HG03025 (cell line): ENCODE measurements at regions not wholly inside any gene's neighbourhood (a gene's known extent, or its start where the extent isn't known, plus 50 kb on each side); places are given as distances from the start of the nearest gene placed in this dataset.

ENCODE experiments used
- ATAC-seq: cut with Tn5 transposase; IDR thresholded peaks from one replicate; pipeline ENCODE4 v1.9.1; 2021; ENCODE audit warnings: mild to moderate bottlenecking, moderate library complexity; ENCODE audit not compliant: unreplicated experiment, low FRiP score

DNA sequence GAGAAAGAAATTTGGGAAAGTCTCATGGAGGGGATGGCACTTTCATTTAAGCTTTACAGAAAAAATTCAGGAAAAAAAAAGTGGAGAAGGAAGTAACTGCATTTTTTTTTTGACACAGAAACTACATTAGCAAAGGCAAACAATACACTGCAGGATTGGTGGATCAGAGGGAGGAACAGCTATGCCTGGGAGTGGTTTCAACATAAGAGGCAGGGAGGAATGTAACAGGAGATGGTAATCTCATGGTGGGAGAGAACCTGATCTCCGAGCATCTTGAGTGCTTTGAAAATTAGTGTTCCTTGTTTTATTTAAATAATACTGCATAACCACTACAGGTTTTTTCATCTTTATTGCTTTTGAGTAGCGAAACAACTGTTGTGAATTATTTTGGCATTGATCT lies 249.4 kb downstream of the FAM170A start:
- no peak for ATAC-seq

DNA sequence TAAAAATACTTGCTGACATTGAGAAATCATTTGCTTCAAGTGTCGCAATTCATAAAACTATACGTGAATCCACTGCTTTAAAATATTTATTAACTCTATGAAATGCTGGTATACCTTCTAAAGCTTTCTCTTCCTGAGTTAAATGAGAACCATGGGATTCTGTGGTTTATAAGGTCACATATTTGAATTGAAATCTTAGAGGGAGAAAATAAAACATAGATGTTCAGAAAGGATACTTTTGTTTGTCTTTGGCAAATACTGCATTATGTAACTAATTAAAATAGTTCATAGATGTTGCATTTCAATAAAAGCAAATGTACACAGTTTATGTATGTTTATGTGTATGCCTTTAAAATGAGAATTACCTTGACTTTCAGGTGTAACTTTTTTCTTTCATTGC lies 250.1 kb downstream of the FAM170A start:
- ATAC-seq, result no peak

DNA sequence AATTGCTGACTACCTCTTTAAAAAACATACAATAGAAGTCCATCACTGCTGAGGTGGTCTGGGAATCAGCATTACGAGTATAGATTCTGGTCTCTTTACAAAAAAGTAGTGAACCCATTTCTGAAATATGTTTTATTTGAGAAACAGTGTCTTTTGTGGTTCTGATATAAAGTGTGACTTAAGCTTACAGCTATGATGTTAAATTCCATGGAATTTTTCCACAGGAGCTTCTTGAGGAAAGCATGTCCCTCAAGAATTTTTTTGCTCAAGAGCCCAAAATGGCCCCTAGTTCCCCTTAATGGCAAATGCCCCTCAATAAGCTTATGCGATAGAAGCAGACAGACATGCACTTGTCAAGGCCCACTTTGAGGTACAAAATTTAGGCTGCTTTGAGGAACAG lies 265.7 kb downstream of the FAM170A start:
- ATAC-seq, result no peak

DNA sequence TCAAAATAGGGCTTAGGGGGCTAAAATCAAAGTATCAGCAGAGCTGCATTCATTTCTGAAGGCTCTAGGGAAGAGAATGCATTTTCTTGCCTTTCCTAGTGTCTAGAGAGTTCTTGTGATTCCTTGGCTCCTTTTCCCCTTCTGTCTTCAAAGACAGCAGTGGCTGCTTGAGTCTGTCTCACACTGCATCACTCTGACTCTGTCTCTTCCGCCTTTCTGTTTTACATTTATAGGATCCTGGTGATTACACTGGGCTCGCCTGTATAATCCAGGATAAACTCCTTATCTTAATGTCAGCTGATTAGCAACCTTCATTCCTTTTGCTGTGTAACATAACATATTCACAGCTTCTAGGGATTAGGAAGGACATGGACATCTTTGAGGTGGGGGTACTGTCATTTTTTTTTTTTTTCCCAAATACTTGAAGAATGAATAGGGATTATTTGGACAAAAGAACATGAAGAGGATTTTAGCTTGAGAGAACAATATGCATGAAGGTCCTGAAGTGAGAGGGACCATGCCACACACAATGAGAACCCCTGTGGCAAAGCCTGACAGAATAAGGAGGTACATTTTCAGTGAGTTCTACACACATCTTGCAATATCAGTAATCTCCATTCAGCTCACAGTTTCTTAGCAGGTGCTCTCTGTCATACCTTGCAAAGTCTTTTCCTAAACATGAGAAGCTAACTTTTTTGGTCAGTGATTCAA lies 267.6 kb downstream of the FAM170A start:
- no peak for ATAC-seq

DNA sequence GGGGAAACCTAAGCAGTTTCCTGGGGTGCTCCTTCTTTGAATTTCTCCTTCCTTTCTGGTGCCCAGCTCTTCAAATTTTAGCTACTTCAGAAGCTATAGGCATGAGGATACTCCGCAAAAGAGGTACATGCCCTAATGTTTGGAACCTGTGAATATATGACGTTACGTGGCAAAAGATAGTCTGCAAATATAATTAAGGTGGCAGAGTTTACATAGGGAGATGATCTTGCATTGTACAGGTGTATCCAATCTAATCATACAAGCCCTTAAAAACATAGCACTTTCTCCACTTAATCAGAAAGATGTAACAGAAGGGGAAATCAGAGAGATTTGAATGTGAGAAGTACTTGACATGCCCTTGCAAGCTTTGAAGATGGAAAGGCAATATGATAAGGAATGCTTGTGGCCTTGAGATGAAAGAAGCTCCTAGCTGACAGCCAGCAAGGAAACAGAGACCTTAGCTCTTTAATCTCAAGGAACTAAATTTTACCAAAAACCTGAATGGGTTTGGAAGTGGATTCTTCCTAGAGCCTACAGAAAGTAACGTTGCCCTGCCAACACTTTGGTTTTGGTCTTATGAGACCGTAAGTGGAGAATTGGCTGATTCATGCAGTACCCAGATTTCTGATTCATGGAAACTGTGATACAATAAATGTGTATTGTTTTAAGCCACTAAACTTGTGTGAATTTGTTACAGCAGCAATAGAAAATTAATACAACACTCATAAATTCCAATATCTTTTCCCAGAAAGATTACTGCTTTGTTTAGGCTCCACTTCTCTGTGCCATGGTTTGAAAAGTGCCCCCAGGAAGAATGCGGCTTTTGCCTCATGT lies 268.4 kb downstream of the FAM170A start:
- ATAC-seq, result no peak

DNA sequence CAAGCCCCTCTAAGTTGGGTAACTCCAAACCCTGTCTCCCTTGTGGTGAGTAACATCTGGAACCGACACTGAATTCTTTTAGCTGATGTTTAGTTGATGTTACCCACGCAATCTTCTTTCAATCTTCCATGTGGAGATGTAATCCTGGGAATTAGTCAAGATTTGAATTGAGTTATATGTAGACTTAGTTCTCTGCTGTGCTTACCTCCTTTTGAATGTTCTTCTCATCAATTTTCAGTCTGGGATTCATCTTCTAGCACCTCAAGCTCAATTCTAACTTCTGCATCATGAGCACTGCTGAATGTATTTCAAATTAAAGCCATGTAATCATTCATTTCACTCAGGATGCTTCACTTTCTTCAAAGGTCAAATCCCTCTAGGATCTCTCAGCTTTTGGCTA lies 270.6 kb downstream of the FAM170A start:
- ATAC-seq, result no peak

DNA sequence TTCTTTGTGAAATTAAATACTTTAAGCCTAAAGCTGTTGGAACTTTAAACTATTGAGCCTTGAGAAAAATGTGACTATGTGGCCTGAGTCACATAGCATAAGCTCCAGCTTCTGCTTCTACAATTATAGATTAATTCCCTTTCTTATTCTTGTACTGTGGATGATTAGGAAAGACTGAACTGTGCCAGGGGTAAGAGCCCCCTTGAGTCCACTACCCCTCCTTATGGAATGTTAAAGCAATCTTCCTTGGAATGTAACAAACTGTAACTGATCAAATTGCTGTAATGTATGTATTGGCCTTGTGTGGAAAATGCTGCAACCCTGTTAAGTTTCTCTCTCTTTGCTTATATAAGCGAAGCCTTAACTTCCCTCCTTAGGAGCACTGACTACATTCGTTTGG lies 273.2 kb downstream of the FAM170A start:
- ATAC-seq, result no peak

- no peak for ATAC-seq
Measured at GRCh38 chr5:119913425-119913824, 284.1 kb downstream of the FAM170A start.

GRCh38 chr5:119919279-119919678 lies 289.9 kb downstream of the FAM170A start:
- ATAC-seq, result no peak

GRCh38 chr5:119926301-119926700 lies 296.9 kb downstream of the FAM170A start:
- no peak for ATAC-seq

DNA sequence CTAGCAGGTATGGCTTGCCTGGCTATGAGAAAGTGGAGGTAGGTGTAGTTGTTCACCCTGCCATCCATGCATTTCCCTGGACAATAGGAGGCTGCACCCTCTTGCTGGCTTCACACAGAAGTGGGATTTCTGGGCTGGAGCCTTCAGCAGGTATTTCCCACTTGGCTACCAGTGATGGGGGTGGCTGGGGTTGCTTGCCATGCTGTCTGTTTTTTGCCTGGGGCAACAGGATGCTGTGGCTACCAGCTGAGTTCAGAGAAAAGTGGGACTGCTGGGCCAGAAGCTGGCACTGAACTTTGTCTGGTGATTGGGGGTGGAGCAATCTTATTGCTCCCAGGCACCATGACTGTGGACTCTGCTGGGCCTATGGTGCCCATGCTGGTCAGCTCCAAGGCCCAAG lies 299.6 kb downstream of the FAM170A start:
- no peak for ATAC-seq

DNA sequence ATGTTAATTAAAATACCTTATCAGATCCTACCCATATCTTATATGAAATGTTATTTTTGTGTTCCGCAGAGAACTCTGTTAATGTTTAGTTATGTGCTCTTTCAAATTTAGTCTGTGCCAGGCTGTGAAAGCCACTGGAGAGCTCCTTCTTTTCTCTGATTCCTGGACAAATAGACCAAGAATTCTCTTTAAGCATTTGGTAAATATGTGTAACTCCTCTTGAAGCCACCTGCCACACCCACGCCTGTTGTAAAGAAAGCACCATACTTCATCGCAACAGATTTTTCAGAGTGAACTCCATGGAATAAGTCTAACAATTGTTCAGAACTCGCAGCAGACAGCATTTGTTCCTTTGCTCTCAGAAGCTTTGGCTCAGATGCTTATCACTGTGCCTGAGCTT lies 301.1 kb downstream of the FAM170A start:
- no peak for ATAC-seq

- ATAC-seq, result no peak
Measured at GRCh38 chr5:119943148-119943547, 313.8 kb downstream of the FAM170A start.

DNA sequence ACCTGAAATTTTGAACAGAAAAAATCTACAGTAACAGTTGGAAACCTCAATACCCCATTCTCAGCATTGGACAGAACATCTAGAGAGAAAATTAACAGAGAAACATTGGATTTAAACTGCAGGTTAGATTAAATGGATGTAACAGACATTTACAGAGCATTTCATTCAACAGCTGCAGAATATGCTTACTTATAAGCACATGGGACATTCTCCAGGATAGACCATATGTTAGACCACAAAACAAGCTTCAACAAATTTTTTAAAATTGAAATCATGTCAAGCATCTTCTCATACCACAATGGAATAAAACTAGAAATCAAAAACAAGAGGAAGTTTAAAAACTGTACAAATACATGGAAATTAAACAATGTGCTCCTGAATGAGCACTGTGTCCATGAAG lies 316.3 kb downstream of the FAM170A start:
- no peak for ATAC-seq

DNA sequence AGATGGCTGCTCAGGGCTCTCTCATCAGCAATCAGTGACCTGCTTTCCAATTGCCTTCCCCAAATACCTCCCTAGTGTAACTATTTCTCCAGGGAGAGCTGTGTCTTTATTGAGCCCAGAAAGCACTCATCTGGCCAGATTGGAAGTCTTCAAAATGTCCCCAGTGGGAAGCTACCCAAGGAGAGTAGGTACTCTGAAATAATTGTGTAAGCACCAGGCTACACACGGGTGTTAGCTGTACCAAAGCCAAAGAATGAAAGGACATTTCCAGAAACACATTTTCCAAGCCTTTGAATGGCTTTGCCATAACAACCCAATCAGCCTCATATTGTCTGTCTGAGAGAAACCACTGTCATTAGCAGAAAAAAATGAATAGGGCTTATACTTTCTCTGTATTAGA lies 318.8 kb downstream of the FAM170A start:
- no peak for ATAC-seq

GRCh38 chr5:119949426-119949999 lies 320.2 kb downstream of the FAM170A start:
- no peak for ATAC-seq

DNA sequence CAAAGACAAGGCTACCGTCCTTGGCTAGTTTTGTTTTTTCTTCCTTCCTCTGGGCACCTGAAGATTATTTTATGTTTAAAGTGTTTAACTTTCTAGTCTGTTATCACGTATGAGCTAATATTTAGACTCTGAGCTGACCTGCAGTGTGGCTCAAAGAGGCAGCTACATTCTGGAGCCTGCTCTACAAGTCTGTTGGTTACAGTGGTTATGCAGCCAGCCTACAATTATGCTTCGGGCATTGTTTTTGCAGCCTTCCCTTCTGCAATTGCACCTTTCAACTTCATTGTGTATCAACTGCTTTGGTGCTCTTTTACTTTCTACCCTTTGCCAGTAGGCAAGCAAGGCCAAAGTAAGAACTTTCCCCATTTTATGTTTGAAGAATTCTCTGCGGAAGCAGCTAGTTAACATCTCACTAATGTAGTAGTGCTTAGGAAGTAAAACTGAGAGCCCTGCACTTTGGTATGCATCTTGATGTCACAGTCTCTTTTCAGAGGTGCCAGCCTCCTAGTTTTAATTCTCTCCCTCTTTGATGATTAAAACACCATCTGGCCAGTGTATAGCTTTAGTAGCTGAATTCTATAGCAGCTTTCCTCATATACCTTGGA lies 322.1 kb downstream of the FAM170A start:
- ATAC-seq, result no peak

DNA sequence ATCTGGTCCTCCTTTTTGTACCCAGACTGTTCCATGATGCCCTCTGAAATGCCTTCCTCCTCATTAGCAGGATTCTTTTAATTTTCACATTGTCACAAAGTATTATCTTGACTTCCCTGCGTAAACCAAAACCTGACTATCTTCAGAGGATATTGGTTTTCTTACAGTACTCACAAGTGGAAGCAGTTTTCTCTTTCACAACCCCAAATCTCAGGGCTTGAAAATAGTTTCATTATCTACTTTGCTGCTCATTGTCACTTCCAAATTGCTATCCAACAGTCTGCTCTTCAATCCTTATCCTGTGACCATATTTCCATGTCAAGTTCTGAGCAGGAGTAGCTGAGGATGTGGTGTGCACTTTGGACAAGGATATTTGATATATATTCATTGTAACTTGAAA lies 324.1 kb downstream of the FAM170A start:
- ATAC-seq, result no peak

DNA sequence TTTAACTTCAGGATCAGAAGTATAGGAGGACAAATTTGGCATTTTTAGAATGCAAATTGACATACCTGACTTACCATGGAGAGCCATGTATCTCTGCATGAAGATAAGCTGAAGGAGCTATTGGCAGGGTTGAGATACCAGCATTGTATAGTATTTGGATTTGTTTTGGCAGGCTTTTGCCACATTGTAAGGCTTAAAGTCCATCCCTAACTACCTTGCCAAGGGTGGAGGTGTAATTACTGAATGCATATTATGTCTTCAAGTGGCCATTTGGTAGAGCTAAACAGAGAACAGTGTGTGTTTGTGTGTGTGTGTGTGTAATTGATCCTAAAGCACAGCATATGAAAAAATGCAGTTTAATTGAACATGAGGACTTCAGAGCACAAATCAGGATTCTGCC lies 324.7 kb downstream of the FAM170A start:
- no peak for ATAC-seq

- no peak for ATAC-seq
Measured at GRCh38 chr5:119961993-119962392, 332.6 kb downstream of the FAM170A start.

DNA sequence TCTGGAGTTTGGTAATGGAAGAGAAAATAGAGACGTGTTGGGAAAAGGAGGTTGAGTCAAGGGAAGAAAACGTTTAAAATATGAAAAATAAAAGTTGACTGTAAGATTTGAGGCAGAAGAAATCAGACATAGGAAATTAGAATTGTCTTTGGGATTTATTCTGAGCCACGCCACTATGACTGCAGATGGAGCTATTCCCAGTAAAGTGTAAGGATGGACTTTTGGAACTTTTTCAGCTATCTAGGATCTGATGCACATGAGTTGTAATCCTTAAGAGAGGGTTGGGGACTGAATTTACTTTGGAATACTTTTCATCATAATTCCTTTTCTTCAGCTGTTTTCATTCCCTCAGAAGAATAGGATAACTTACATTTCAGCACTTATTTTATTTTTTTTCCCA lies 336.7 kb downstream of the FAM170A start:
- no peak for ATAC-seq
